ENCODE measurements at regions not wholly inside any gene's neighbourhood (a gene's known extent, or its start where the extent isn't known, plus 50 kb on each side); places are given as distances from the start of the nearest gene placed in this dataset.

DNA sequence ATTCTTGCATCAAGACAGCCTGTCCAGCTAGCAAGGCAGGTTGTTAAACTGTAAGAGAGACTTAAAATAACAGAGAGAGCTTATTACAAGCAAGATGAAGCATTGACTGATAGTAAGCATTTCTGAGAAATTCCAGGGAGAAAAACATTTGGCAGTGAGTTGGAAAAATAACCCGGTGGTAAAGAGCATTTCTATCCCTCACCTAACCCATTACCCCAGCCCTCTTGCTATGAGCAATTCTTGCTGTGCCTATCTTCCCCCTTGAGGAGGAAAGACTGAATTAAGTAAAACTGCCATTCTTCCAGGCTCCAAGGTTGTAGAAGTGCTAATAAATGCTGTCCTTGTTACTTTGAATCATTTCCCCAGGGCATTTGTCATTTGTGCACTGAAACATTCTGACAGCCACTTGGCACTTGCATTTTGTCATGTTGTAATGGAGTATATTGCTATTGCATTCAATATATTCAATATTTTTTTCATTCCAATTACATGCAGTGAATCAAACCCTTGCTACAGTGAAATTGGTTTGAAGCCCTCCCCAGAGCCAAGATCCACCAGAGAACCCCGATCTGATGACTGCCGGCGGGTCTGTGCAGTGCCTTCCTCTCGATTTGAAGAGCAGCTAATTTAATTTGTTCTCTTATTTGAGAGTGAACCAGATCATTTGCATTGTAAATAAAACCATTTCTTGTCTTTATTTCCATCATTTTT lies 291.1 kb downstream of the HIVEP2 start:
- TF ChIP-seq, protein P1, sequence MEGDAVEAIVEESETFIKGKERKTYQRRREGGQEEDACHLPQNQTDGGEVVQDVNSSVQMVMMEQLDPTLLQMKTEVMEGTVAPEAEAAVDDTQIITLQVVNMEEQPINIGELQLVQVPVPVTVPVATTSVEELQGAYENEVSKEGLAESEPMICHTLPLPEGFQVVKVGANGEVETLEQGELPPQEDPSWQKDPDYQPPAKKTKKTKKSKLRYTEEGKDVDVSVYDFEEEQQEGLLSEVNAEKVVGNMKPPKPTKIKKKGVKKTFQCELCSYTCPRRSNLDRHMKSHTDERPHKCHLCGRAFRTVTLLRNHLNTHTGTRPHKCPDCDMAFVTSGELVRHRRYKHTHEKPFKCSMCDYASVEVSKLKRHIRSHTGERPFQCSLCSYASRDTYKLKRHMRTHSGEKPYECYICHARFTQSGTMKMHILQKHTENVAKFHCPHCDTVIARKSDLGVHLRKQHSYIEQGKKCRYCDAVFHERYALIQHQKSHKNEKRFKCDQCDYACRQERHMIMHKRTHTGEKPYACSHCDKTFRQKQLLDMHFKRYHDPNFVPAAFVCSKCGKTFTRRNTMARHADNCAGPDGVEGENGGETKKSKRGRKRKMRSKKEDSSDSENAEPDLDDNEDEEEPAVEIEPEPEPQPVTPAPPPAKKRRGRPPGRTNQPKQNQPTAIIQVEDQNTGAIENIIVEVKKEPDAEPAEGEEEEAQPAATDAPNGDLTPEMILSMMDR (IDR thresholded peaks at IDR 0.05) = no peak
- no peak for TF ChIP-seq POLR2A (IDR thresholded peaks at IDR 0.05)
- TF ChIP-seq POLR2AphosphoS5 (IDR thresholded peaks at IDR 0.05; ENCODE audit: insufficient read depth in 1 of 2, low read depth in 1 of 2) = no peak
